HG02571 (cell line): ENCODE measurements at regions not wholly inside any gene's neighbourhood (a gene's known extent, or its start where the extent isn't known, plus 50 kb on each side); places are given as distances from the start of the nearest gene placed in this dataset.
"Not testable (repeated sequence)": the region's sequence is repeated elsewhere in the genome, so short reads cannot be mapped to it uniquely, and the experiment has no call there.

Source experiments
- ATAC-seq: cut with Tn5 transposase; IDR thresholded peaks from one replicate; pipeline ENCODE4 v1.9.1; 2021; ENCODE audit warnings: mild to moderate bottlenecking, moderate library complexity; ENCODE audit not compliant: unreplicated experiment

DNA sequence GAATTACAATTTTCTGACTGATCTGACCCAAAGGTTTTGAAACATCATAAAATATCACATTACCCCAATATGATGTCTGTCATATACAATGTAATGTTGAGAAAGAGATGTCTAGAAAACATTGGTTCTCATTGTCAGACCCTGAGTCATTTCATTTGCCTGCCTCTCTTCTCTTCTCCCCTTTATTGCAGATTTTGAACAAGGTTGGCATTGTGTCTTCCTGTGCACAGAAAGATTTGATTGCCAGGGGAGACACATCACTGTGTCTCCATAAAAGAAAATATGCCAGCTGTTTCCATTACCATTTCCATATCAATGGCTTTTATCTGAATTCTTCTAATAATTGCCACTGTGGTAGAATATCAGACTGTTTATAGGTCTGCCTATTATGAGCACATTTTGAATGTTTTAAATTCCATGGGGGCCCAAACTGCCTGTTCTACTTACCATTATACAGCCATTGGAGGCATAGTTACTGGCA lies 65.6 kb downstream of the IFI44 start:
- ATAC-seq, result no peak

DNA sequence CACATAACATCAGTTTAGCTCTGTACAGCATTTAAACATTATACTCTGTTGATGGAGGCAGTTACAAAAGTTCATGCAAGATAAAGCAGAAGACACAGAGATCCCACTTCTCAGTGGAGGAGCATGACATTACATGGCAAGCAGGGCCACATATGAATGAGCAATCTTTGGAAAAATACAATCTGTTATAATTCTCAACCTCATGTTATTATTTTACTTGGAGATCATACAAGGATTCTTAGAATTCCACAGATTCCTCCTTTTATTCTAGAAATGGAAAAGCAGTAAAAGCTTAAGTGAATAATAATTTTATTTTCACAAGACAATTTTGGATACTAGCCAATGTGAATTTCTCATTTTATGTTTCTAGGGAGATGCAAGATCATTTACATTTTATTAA lies 66.6 kb downstream of the IFI44 start:
- no peak for ATAC-seq

DNA sequence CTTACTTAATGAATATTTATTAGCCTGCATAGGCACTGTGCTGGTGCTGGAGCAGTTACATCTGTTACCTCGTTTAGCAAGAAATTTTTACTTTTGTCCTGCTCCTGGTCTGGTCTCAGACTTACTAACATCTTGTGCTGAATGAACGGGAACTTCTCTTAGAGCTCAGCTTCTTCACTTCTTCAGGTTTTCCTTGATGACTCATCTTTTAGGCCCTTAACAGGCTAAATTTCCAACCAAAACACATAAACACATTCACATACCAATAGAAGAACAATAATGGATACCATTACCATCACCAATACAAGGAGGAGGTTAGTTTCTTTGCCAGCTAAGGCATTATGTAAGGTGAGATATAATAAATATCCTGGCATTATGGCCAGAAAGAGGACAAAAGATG lies 68.9 kb downstream of the IFI44 start:
- no peak for ATAC-seq

DNA sequence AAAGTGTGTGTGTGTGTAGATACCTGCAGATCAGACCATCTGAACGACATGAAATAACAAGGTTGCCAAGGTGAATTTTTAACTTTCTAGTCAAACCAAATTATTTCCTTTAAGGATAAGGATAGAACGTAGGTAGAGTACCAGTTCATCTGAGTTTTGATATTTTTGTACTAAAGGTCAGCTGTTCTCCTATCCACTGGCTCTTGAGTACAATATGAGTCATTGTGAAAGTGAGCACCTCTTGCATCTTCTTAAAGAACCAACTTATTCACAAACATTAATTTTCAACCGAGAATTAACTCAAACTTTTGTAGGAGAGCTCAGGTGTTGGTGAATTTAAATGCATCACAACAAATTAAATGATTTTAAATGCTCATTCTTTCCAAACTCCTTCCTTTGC lies 71.5 kb downstream of the IFI44 start:
- ATAC-seq, result no peak

DNA sequence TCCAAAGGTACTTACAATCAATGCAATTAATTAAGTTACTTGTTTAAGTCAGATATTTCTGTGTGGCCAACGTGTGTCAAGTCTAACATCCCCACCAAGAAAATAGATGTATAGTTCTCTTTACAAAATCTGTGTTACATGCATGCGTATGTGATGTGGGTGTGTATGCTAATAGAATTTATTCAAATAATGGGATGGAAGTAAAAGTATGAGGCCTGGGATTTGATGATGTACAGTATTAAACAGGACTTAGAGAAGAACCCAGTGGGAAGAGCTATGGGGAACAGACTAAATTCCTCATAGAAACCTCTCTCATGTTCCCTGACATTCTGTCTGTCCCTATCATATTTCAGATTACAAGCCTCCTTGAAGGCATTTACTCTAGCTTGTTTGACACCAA lies 72.5 kb downstream of the IFI44 start:
- no peak for ATAC-seq

DNA sequence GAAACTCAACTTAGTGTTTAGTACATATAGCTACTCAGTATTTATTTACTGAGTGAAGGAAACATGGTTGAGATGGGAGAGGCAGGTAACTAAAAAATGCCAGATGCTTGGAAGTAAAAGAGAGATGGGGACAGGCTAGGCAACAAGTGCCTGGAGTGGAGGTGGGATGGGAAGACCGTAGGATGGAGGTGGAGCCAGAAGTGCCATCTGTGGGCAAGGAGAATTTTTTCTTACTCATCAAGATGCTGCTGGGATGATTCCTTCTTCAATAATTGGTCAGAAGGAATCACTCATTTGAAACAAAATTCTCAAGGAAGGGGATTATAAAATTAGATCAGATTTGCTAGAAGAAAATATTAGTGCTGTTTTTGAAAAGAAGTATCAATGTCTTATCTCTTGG lies 72.9 kb downstream of the IFI44 start:
- ATAC-seq, result no peak

DNA sequence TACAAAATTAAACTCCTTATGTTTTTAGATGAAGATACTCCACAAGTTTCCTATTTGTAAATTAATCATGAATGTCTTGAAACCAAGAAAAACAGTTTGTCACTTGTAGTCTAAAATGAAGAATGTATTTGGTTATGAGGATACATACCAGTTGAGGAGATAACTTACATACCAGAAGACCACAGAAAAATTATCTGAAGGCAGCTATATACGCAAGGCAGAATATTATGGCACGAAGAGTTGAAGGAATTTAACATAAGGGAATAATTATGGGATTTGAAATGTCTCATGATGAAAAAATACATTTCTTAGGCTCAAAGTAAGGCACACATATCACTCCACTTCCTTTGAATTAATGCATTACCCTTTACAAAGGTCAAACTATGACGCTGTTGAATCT lies 73.3 kb downstream of the IFI44 start:
- no peak for ATAC-seq

DNA sequence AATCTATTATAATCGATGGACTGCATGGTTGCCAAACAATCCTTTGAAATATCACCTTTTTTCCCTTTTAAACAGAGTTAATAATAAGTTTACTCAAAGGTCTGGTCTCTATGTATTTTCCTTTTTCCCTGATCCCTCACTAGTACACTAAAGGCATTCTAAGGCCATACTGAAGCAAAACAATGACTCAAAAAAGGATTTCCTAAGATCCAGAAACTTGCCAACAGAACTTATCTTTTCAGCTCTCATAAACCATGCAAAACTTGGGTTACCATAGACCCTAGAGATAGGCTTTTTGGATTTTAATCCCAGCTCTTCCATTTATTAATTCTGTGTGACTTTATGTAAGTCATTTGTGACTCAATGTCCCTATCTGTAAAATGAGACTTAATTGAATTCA lies 77.1 kb downstream of the IFI44 start:
- no peak for ATAC-seq

DNA sequence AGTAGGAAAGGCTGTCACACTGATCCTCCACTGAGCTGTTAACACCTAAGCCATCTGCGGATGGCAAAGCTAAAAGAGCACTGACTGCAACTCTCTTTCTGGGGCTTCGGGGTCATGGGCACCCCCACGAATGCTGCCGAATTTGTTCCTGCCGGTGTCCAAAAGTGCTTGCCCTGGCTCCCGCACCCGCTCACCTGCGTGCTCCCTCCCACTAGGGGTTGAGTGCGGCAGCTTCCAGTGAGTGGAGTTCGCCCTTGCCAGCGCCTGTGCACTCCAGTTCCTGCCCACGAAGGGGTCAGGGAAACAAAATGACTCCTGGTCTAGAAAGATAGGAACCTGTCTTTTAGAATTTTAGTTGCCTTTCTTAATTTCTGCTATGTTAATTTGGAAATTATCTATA lies 78.7 kb downstream of the IFI44 start:
- ATAC-seq, result no peak

DNA sequence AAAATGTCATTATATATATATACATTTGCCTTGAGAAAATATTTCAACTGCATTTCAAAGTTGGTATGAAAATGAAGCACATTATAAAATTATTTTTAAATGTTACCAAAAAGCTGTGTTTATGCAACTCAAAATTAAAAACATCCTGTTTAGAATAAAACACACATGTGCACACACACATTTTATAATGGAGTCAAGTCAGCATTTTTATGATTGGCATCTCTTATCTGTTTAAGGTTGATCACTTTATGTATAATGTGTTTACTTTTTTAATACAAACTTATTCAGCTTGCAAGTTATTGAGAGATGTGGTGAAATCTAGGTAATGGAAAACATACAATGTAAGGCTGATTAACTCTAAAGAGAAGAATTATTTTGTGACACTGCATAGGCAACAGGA lies 80.4 kb downstream of the IFI44 start:
- no peak for ATAC-seq

DNA sequence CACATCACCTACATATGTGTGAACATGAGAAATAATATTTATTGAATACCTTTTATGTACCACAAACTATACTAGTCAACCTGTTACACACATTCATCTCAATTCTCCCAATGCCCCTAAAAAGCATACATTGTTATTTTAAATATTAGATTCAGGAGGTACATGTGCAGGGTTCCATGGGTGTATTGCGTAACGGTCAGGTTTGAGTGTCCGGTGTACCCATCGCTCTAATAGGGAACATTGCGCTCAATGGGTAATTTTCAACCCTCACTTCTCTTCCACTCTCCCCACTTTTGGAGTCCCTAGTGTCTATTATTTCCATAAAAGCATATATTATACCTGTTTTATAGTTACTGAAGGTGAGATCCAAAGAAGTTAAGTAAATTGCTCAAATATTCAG lies 82.0 kb downstream of the IFI44 start:
- ATAC-seq, result no peak

DNA sequence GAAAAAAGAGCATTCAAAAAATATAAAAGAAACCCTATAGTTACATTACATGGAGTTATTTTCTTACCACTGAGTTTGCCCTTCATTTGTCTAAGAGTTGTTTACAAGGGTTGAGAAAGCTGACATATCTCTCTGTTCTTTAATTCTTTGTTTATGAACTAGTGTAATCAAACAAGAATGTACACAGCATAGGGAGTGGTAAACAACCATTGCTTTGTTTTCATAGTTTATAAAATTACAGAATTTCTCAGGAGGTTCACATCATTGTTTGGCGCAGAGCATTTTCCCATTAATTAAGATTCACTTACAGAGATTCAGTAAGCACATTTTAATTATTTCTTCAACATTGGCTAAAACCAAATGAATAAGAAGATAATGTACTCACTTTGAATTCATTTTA lies 87.6 kb downstream of the IFI44 start:
- no peak for ATAC-seq

DNA sequence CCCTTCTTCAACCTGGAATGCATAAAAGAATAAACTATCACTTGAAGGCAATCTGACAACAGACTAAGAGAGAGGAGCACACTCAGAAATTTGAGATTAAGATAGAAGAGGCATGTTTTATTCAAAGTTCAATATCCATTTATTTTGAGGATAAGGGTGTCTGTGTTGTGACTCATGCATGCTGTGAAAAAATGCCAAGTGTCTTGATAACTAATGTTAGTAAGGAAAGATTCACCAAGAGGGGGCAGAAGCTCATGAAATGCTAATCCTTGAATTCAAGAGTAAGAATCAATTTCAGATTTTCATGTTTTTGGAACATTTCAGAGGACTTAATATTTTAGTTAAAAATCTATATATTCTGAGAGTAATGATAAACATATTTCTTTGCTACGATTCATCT lies 94.0 kb downstream of the IFI44 start:
- no peak for ATAC-seq

DNA sequence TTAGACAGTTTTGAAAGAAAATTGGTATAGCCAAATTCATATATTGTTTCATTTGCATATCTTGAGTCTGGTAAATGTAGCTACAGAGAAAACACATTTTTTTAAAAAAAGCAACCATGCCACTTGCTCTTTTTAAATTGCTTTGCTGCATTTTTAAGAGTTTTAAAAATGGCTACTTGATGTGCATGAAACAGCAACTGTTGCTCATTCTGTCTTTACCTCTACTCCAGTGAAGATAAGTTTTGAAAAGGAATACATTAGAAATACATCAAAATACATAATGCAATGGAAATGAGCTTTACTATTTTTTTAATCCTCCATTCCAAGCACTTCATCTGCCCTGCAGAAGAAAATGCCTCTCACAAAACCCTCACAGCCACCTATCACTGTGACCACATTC lies 95.5 kb downstream of the IFI44 start:
- ATAC-seq, result no peak

DNA sequence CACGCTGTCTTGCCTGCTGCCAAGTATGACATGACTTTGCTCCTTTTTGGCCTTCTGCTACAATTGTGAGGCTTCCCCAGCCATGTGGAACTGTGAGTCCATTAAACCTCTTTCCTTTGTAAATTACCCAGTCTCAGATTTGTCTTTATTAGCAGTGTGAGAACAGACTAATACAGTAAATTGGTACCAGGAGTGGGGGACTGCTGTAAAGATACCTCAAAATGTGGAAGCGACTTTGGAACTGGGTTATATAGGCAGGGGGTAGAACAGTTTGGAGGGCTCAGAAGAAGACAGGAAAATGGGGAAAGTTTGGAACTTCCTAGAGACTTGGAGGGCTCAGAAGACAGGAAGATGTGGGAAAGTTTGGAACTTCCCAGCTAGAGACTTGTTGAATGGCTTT lies 104.0 kb downstream of the IFI44 start:
- not testable (repeated sequence) for ATAC-seq

DNA sequence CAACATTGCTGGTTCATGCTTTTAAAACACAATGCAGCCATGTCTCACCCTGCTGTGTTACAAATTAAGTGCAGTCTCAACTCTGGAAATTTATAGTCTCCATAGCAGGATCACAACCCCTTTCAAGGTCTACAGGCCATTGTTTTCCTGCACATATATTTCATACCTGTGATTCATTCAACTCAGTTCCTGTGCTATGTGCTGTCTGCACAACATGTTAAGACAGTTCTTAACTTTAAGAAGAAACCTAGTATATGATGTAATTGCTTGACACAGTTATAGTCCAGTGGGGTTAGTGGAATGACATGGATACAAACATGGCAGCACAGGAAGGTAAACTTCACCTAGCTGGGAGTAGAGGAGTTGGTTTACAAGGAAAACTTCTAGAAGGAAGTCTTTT lies 106.4 kb downstream of the IFI44 start:
- no peak for ATAC-seq

DNA sequence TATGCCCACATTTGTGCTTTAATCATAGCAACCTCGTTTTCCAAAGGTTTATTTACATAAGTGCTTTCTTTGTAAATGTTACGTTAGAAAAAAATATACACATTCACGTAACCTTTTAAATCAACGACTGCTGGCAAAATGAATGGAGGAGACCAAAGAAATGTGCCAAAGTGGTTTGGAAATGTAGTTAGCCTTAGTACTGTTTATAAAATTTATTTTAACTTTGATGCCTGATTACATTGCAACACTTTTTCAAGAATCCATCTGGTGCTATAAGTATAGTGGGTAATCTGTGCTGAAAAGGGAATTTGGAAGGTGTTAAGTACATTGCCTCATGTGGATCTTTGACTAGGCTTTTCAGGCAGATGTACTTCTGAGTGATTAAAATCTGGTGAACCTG lies 108.9 kb downstream of the IFI44 start:
- ATAC-seq, result no peak

DNA sequence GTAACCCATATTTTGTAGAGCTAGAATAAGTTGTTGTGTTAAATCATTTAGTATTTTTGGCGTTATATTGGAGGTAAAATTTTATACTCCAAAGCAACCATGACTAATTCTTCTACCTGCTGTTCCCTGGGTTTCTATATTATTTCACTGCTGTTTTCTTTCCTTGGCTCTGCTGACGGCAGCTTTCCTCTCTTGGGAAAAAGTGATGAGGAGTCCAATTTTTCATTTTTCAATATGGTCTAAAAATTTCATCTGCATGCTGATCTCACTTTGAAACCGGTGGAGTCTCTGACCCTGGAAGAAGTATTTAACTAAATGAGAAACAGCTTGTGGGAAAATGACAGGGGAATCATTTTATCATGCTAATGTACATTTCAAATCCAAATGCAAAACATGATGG lies 110.2 kb downstream of the IFI44 start:
- ATAC-seq, result no peak

DNA sequence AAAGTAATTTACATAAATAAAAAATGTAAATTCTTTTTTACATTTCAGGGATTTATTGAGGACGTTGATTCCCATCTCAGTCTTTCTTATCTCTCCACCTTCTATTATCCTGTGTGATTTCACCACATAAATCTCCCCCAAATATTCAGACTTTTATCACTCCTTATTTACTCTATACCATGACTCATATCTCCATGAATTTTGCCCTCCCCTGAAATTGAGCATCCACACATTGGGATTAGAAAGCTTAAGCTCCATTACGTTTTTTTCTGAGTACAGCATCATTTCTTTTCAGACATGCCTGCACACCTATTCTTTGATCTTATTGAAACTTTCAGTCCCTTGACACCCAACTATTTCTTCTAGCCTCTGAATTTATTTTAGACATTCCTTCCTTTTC lies 111.2 kb downstream of the IFI44 start:
- no peak for ATAC-seq

DNA sequence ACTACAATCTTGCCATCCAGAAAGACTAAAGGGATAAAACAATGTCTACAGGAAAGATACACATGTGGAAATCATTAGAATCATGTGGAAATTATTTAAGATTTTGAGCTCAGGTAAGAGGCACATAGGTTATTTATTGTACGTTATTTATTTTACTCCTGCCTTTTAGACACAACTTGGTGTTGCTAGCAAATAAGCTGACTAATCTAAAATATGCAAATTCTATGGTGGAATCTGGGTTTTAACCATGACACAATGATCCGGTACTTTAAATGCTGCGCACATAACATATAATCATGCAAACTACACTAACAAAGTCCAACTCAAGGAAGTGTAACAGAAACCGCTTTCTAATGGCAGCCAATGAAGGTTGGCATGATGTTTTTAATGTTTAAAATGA lies 112.5 kb downstream of the IFI44 start:
- no peak for ATAC-seq

DNA sequence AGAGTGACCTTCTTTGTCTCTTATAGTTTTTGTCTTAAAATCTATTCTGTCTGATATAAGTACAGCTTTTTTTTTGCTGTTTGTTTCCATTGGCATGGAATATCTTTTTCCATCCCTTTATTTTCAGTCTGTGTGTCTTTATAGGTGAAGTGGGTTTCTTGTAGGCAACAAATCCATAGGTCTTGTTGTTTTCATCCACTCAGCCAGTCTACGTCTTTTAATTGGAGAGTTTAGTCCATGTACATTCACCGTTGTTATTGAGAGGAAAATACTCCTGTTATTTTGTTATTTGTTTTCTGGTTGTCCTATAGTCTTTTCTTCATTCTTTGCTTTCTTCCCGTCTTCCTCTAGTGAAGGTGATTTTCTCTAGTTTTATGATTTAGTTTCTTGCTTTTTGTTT lies 115.9 kb downstream of the IFI44 start:
- no peak for ATAC-seq

DNA sequence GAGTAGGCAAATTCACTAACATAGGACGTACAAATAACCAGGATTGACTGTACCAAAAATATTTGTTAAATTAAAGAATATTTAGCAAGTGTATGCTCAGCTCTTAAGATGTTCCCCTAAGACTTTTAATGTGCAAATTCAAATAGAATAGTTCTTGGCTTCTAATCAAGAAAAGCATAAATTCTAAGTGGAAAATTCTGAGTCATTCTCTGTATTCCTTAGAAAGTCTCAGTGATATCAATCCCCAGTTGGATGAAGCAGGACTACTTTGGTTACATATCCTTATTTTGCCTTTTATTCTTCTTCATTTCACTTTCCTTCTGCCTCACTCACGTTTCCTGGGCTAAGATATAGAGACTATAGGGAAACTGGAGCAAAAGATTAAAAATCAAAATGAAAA lies 130.2 kb downstream of the IFI44 start:
- no peak for ATAC-seq

DNA sequence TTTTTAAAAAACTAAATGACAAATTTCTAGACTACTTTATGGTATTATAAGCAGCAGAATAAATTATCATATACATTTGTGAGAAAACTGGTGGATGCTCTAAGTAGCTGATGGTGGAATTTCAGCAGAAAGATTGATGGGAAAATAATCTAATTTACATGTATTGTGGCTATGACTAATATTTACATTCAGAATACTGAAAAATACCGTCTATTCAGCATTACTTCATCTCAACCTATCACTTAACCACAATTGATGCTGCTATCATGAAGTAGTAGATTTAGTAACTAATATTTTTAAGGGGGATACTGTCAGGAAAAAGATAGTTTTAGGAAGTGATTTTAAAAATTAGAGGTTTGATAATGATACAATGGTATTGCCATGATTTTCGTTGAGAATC lies 137.9 kb downstream of the IFI44 start:
- ATAC-seq, result no peak

DNA sequence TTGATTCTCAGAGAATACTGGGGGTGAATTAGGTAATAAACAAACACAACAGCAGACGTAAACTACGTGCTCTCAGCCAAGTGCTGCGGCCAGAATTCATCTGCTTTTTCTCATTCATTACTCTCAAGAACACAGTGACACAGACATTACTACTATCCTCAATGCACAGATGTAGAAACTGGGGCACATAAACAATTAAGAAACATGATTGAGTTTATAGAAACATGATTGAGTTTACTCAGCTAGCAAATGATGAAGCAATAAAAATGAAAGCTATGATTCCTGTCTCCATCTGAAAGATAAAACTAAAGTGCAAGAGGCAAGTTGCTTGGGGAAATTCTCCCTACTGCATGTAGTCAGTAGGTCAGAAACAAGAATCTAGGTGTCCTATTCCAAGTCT lies 140.5 kb downstream of the IFI44 start:
- no peak for ATAC-seq
